GM12872 (cell line): ENCODE measurements at regions not wholly inside any gene's neighbourhood (a gene's known extent, or its start where the extent isn't known, plus 50 kb on each side); places are given as distances from the start of the nearest gene placed in this dataset.

ENCODE experiments used
- CTCF ChIP-seq: IDR thresholded peaks from 3 replicates; pipeline ENCODE4 v1.5.1; 2011; ENCODE audit warnings: low read depth, mild to moderate bottlenecking, low read length, moderate library complexity; ENCODE audit not compliant: insufficient read depth

GRCh38 chr12:24645254-24645653, 303.6 kb downstream of the BCAT1 start:
- TF ChIP-seq CTCF = no peak

GRCh38 chr12:24643120-24644119, 305.5 kb downstream of the BCAT1 start:
- no peak for TF ChIP-seq CTCF

GRCh38 chr12:24639641-24640040, 309.3 kb downstream of the BCAT1 start:
- no peak for TF ChIP-seq CTCF

- TF ChIP-seq CTCF = no peak
Observed at GRCh38 chr12:24632466-24632865, 316.4 kb downstream of the BCAT1 start.

GRCh38 chr12:24631676-24632426, 317.1 kb downstream of the BCAT1 start:
- TF ChIP-seq CTCF = no peak

- no peak for TF ChIP-seq CTCF
Observed at GRCh38 chr12:24630856-24631255, 318.0 kb downstream of the BCAT1 start.

GRCh38 chr12:24630446-24630845, 318.5 kb downstream of the BCAT1 start:
- TF ChIP-seq CTCF = no peak
